Keratinocyte (primary cell): ENCODE measurements at regions not wholly inside any gene's neighbourhood (a gene's known extent, or its start where the extent isn't known, plus 50 kb on each side); places are given as distances from the start of the nearest gene placed in this dataset.

ENCODE experiments used
- DNase-seq: peaks from one replicate; pipeline ENCODE4 v3.0.0-alpha.2; 2011; ENCODE audit warnings: low read depth, missing footprints, low spot score
- FAIRE-seq: peaks from 2 replicates; lab custom pipeline; 2011; peaks lifted over from hg19 to GRCh38; lab: Jason Lieb, UNC
- H2AFZ ChIP-seq: 2 replicates; pipeline ENCODE4 v1.6.0; 2012; ENCODE audit warnings: low read length, control low read depth, inconsistent platforms; ENCODE audit not compliant: control insufficient read depth
- H3K27ac ChIP-seq: 2 replicates; pipeline ENCODE4 v1.5.1; 2011; ENCODE audit warnings: low read length; ENCODE audit not compliant: control insufficient read depth, insufficient read depth
- H3K27me3 ChIP-seq: 3 replicates; pipeline ENCODE4 v1.6.0; 2011; ENCODE audit warnings: low read length; ENCODE audit not compliant: control insufficient read depth, insufficient read depth; ENCODE audit errors: extremely low read depth
- H3K36me3 ChIP-seq, 2 experiments: 2 replicates in 1 of 2; 3 replicates in 1 of 2; pipeline ENCODE4 v1.5.1; 2011; ENCODE audit warnings: low read length in 2 of 2, mild to moderate bottlenecking in 1 of 2; ENCODE audit not compliant: control insufficient read depth in 2 of 2, insufficient read depth in 2 of 2; ENCODE audit errors: extremely low read depth in 1 of 2
- H3K4me1 ChIP-seq: 3 replicates; pipeline ENCODE4 v1.5.1; 2011; ENCODE audit warnings: low read length; ENCODE audit not compliant: control insufficient read depth, insufficient read depth; ENCODE audit errors: extremely low read depth
- H3K4me2 ChIP-seq: 3 replicates; pipeline ENCODE4 v1.6.0; 2011; ENCODE audit warnings: low read depth, low read length; ENCODE audit not compliant: control insufficient read depth, insufficient read depth; ENCODE audit errors: extremely low read depth
- H3K4me3 ChIP-seq, 3 experiments: fragments of 200-600 bp in 1 of 3; sonication (generic) in 1 of 3; 2 replicates in 2 of 3; 3 replicates in 1 of 3; pipeline ENCODE4 v1.5.1; 2011 to 2016; ENCODE audit warnings: low read length in 3 of 3, mild to moderate bottlenecking in 3 of 3, control low read depth in 2 of 3, inconsistent platforms in 1 of 3, low read depth in 1 of 3, mixed read lengths in 1 of 3, mixed run types in 1 of 3, moderate library complexity in 1 of 3; ENCODE audit not compliant: control insufficient read depth in 2 of 3, insufficient read depth in 2 of 3; ENCODE audit errors: extremely low read depth in 1 of 3
- H3K79me2 ChIP-seq: 2 replicates; pipeline ENCODE4 v1.6.0; 2012; ENCODE audit warnings: low read length; ENCODE audit not compliant: control insufficient read depth, insufficient read depth
- H3K9ac ChIP-seq: 3 replicates; pipeline ENCODE4 v1.6.0; 2011; ENCODE audit warnings: low read length; ENCODE audit not compliant: control insufficient read depth, insufficient read depth; ENCODE audit errors: extremely low read depth
- H3K9me1 ChIP-seq: 3 replicates; pipeline ENCODE4 v1.6.0; 2011; ENCODE audit warnings: low read length; ENCODE audit not compliant: control insufficient read depth, insufficient read depth; ENCODE audit errors: extremely low read depth
- H3K9me3 ChIP-seq: 2 replicates; pipeline ENCODE4 v1.5.1; 2012; ENCODE audit warnings: low read depth, low read length; ENCODE audit not compliant: control insufficient read depth
- H4K20me1 ChIP-seq: 3 replicates; pipeline ENCODE4 v1.6.0; 2011; ENCODE audit warnings: low read length; ENCODE audit not compliant: control insufficient read depth, insufficient read depth; ENCODE audit errors: extremely low read depth
- CTCF ChIP-seq, 3 experiments: IDR thresholded peaks in 1 of 3; conservative IDR thresholded peaks in 1 of 3; optimal IDR thresholded peaks in 1 of 3; 2 replicates in 2 of 3; 3 replicates in 1 of 3; pipeline versions ENCODE3 to v1.5.1; 2011; ENCODE audit warnings: low read length in 3 of 3, mild to moderate bottlenecking in 3 of 3, moderate library complexity in 2 of 3, control low read depth in 1 of 3, inconsistent platforms in 1 of 3; ENCODE audit not compliant: insufficient read depth in 2 of 3; ENCODE audit errors: extremely low read depth in 1 of 3
- EZH2 ChIP-seq: IDR thresholded peaks from one replicate; pipeline ENCODE4 v1.6.1; 2012; ENCODE audit warnings: inconsistent platforms, mild to moderate bottlenecking, low read length, moderate library complexity
- dilution Hi-C: fragments of 300-500 bp; cut with MboI; formaldehyde crosslinking; loops from one replicate; pipeline ENCODE4 v1.7.0; 2020; ENCODE audit warnings: low sequenced_read_pairs; ENCODE audit not compliant: extremely low pct_ligation_motif_present

GRCh38 chr5:28463728-28464127 is 1425.3 kb upstream of the CDH9 start:
- H3K4me2 ChIP-seq, result no peak overlapping the region
- no peak overlapping the region for H3K4me3 ChIP-seq
- H3K4me1 ChIP-seq, result no peaks in the 10 kb centered on the region
- no peak for DNase-seq
- no peak overlapping the region for H3K9ac ChIP-seq
- no peaks in the 10 kb centered on the region for H3K9me1 ChIP-seq
- no peaks in the 10 kb centered on the region for H3K27me3 ChIP-seq
- dilution Hi-C loops, result no loop called here
- no peaks in the 10 kb centered on the region for H4K20me1 ChIP-seq
- no peak for FAIRE-seq
- no peak overlapping the region for H2AFZ ChIP-seq
- no peaks in the 10 kb centered on the region for H3K79me2 ChIP-seq
- H3K27ac ChIP-seq, result no peak overlapping the region
- no peak for TF ChIP-seq EZH2
- no peak for TF ChIP-seq CTCF (optimal IDR thresholded peaks at IDR 0.05 in 1 of 3, IDR thresholded peaks at IDR 0.05 in 1 of 3, conservative IDR thresholded peaks at IDR 0.05 in 1 of 3; ENCODE audit: extremely low read depth in 1 of 3, insufficient read depth in 2 of 3, low read length in 3 of 3)
- no peaks in the 10 kb centered on the region for H3K36me3 ChIP-seq
- no peaks in the 10 kb centered on the region for H3K9me3 ChIP-seq

DNA sequence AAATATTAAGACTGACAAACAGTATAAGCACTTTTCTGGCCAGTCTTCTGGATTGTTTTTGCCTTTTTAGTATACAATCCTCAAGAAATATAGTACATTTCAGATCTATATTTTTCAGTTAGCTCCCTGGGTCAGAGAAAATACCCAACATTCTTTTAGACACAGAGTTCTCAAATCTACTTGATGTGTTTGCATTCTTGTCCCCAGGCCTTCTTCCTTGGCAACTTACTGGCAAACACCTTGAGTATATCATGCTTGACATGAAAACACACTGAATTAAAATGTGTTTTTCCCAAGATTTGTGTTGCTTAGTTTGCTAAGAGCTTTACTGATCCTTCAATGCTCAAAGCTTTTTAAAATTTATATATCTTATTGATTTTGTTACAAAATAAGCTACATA is 1413.1 kb upstream of the CDH9 start:
- Histone ChIP-seq H3K79me2 (no peaks in the 10 kb centered on the region), H3K27ac (no peak overlapping the region), H3K9me3 (no peaks in the 10 kb centered on the region), H3K27me3 (no peaks in the 10 kb centered on the region), H3K4me1 (no peaks in the 10 kb centered on the region), H3K9me1 (no peaks in the 10 kb centered on the region), H3K9ac (no peak overlapping the region), H4K20me1 (no peaks in the 10 kb centered on the region), H3K36me3 (no peaks in the 10 kb centered on the region), H2AFZ (no peak overlapping the region), H3K4me2 (no peak overlapping the region), H3K4me3 (no peak overlapping the region)
- dilution Hi-C loops, result no loop called here
- DNase-seq, result no peak
- FAIRE-seq, result no peak
- TF ChIP-seq CTCF (optimal IDR thresholded peaks at IDR 0.05 in 1 of 3, IDR thresholded peaks at IDR 0.05 in 1 of 3, conservative IDR thresholded peaks at IDR 0.05 in 1 of 3; ENCODE audit: extremely low read depth in 1 of 3, insufficient read depth in 2 of 3, low read length in 3 of 3), result no peak
- TF ChIP-seq EZH2, result no peak
